ENCODE measurements at regions not wholly inside any gene's neighbourhood (a gene's known extent, or its start where the extent isn't known, plus 50 kb on each side); places are given as distances from the start of the nearest gene placed in this dataset.

- TF ChIP-seq CTCF (IDR thresholded peaks at IDR 0.05; ENCODE audit: unreplicated experiment) = no peak
- Mint-ChIP-seq H3K4me1 (ENCODE audit: low read depth, unreplicated experiment) (peaks cover 11% of the 10 kb centered on the region), H3K36me3 (ENCODE audit: insufficient read depth, unreplicated experiment) (peaks cover 8% of the 10 kb centered on the region), H3K4me3 (ENCODE audit: low read depth, unreplicated experiment) (no peak overlapping the region), H3K27ac (ENCODE audit: unreplicated experiment) (no peak overlapping the region), H3K9me3 (ENCODE audit: low read depth, unreplicated experiment) (no peaks in the 10 kb centered on the region), H3K27me3 (ENCODE audit: unreplicated experiment) (peaks cover 36% of the 10 kb centered on the region)
- intact Hi-C loops (cut with micrococcal nuclease; ENCODE audit: unreplicated experiment) = no loop called here
- CTCF ChIA-PET = no interaction called here
- DNase-seq = no peak
- no TSS peak for BruUV-seq (replicated peaks)
Measured at GRCh38 chr11:69922015-69922595, 102.9 kb upstream of the FGF3 start.

- H3K27ac Mint-ChIP-seq (ENCODE audit: unreplicated experiment) = no peak overlapping the region
- CTCF ChIA-PET = no interaction called here
- H3K36me3 Mint-ChIP-seq (ENCODE audit: insufficient read depth, unreplicated experiment) = peaks cover 8% of the 10 kb centered on the region
- no peak for DNase-seq
- peaks cover 30% of the 10 kb centered on the region for H3K27me3 Mint-ChIP-seq (ENCODE audit: unreplicated experiment)
- intact Hi-C loops (cut with micrococcal nuclease; ENCODE audit: unreplicated experiment) = no loop called here
- H3K9me3 Mint-ChIP-seq (ENCODE audit: low read depth, unreplicated experiment) = no peaks in the 10 kb centered on the region
- no TSS peak for BruUV-seq (replicated peaks)
- peaks cover 8% of the 10 kb centered on the region for H3K4me1 Mint-ChIP-seq (ENCODE audit: low read depth, unreplicated experiment)
- no peak overlapping the region for H3K4me3 Mint-ChIP-seq (ENCODE audit: low read depth, unreplicated experiment)
- TF ChIP-seq CTCF (IDR thresholded peaks at IDR 0.05; ENCODE audit: unreplicated experiment) = no peak
Measured at GRCh38 chr11:69922596-69923111, 103.4 kb upstream of the FGF3 start.

- H3K4me3 Mint-ChIP-seq (ENCODE audit: low read depth, unreplicated experiment) = no peak overlapping the region
- DNase-seq = no peak
- H3K27me3 Mint-ChIP-seq (ENCODE audit: unreplicated experiment) = peaks cover 25% of the 10 kb centered on the region
- peaks cover 8% of the 10 kb centered on the region for H3K4me1 Mint-ChIP-seq (ENCODE audit: low read depth, unreplicated experiment)
- intact Hi-C loops (cut with micrococcal nuclease; ENCODE audit: unreplicated experiment) = no loop called here
- CTCF ChIA-PET = no interaction called here
- H3K36me3 Mint-ChIP-seq (ENCODE audit: insufficient read depth, unreplicated experiment) = peaks cover 8% of the 10 kb centered on the region
- BruUV-seq (replicated peaks) = no TSS peak
- no peak for TF ChIP-seq CTCF (IDR thresholded peaks at IDR 0.05; ENCODE audit: unreplicated experiment)
- no peak overlapping the region for H3K27ac Mint-ChIP-seq (ENCODE audit: unreplicated experiment)
- no peaks in the 10 kb centered on the region for H3K9me3 Mint-ChIP-seq (ENCODE audit: low read depth, unreplicated experiment)
Measured at GRCh38 chr11:69923196-69923595, 104.0 kb upstream of the FGF3 start.

GRCh38 chr11:69923641-69924307, 104.6 kb upstream of the FGF3 start:
- no peak for TF ChIP-seq CTCF (IDR thresholded peaks at IDR 0.05; ENCODE audit: unreplicated experiment)
- intact Hi-C loops (cut with micrococcal nuclease; ENCODE audit: unreplicated experiment) = no loop called here
- Mint-ChIP-seq H3K4me1 (ENCODE audit: low read depth, unreplicated experiment) (peaks cover 8% of the 10 kb centered on the region), H3K4me3 (ENCODE audit: low read depth, unreplicated experiment) (no peak overlapping the region), H3K27ac (ENCODE audit: unreplicated experiment) (no peak overlapping the region), H3K36me3 (ENCODE audit: insufficient read depth, unreplicated experiment) (peaks cover 8% of the 10 kb centered on the region), H3K9me3 (ENCODE audit: low read depth, unreplicated experiment) (no peaks in the 10 kb centered on the region), H3K27me3 (ENCODE audit: unreplicated experiment) (peaks cover 24% of the 10 kb centered on the region)
- no TSS peak for BruUV-seq (replicated peaks)
- CTCF ChIA-PET = no interaction called here
- DNase-seq = no peak
